ENCODE measurements at regions not wholly inside any gene's neighbourhood (a gene's known extent, or its start where the extent isn't known, plus 50 kb on each side); places are given as distances from the start of the nearest gene placed in this dataset.
"Not testable (repeated sequence)": the region's sequence is repeated elsewhere in the genome, so short reads cannot be mapped to it uniquely, and the experiment has no call there.

DNA sequence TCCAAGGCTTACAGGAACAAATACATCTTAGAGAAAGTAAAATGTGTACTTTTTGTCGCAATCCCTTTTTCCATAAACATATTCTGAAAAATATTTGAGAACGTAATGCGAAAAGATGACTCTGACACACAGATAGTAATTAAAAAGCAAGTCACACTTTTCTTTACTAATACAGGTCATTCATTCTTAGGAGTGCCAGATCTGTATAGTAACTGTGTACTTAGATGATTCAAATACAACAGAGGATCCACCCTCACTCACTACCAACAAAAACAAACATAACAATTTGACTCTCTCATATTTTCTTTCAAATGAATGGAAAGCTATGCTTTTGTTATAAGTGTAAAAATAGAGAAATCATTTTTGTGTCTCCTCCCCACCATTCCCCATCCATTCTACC lies 795.4 kb downstream of the SLC6A15 start:
- DNase-seq = no peak

DNA sequence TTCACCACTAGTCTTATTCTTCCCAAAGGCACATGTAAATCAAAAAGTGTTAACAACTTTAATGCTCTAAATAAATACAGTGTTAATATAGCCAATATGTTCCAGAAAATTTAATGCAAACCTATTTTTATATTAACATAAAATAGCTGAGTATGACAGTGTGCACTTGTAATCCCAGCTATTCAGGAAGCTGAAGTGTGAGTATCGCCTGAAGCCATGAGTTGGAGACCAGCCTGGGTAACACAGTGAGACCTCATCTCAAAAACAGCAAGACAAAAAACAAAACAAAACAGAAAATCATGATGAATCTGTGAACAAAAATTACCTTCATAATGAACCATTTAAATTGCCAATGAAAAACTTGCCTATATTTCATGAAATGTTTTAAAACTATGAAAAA lies 798.9 kb downstream of the SLC6A15 start:
- DNase-seq = no peak

DNA sequence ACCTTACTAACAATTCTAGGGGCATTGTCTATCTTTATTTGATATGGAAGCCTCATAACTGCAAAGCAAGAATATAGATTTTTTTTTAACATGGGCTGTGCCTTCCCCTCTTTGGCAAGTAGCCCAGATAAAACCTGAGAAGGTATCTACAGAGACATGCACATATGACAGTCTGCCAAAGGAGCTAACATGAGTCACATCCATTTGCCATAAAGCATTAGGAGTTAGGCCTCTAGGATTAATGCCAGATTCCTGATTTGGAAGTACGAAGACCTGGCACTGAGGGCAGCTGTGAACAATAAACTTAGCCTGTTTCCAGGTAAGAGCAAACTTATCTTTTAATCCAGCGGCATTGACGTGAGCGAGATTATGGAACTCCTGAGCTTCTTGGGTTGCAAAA lies 808.7 kb downstream of the SLC6A15 start:
- DNase-seq = not testable (repeated sequence)

DNA sequence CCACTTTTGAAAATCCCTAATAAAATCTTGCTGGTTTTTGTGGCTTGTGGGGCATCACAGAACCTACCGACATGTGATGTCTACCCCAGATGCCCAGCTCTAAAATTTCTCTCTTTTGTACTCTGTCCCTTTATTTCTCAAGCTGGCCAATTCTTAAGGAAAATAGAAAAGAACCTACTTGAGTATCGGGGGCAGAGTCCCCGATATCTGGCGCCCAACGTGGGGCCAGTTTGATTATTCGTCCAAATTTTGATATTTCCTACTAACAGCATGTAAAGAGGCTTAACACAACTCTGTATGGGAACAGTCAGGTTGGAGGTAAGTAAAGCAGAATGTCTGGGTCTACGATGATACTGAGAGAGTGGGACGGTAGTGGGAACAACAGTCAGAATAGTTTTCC lies 810.6 kb downstream of the SLC6A15 start:
- DNase-seq = not testable (repeated sequence)

DNA sequence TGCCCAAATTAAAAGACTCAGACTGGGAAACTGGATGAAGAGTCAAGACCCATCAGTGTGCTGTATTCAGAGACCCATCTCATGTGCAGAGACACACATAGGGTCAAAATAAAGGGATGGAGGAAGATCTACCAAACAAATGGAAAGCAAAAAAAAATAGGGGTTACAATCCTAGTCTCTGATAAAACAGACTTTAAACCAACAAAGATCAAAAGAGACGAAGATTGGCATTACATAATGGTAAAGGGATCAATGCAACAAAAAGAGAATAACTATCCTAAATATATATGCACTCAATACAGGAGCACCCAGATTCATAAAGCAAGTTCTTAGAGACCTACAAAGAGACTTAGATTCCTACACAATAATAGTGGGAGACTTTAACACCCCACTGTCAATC lies 813.0 kb downstream of the SLC6A15 start:
- DNase-seq = not testable (repeated sequence)

DNA sequence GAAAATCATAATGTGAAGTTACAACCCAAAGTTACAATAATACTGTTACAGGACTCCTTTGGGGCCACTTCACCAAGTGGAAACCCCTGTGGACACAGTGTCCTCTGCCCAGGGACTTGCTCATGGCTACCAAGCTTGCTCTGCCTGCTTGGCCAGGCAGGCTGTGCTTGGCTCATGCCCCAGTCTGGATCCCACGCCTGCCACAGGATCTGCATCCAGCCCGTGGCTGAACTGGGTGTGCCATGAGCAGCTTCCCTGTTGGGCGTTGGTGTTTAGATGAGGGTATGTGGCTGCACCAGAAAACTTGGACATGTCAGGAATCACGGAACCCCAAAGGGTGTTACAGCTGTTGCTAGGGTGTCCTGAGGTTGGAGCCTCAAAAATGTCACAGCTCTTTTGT lies 820.9 kb downstream of the SLC6A15 start:
- no peak for DNase-seq

DNA sequence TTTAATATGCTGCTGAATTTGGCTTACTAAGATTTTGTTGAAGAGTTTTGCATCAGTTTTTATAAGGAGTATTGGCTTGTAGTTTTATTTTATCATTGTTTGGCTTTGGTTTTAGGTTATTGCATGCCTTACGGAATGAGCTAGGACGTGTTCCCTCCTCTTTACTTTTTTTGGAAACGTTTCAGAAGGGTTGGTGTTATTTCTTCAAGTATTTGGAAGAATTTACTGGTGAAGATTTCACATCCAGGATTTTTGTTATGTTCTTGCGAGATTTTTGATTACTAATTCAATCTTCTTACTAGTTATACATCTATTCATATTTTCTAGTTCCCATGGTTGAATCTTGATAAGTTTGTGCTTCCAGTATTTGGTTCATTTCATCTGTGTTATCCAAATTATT lies 823.2 kb downstream of the SLC6A15 start:
- no peak for DNase-seq

DNA sequence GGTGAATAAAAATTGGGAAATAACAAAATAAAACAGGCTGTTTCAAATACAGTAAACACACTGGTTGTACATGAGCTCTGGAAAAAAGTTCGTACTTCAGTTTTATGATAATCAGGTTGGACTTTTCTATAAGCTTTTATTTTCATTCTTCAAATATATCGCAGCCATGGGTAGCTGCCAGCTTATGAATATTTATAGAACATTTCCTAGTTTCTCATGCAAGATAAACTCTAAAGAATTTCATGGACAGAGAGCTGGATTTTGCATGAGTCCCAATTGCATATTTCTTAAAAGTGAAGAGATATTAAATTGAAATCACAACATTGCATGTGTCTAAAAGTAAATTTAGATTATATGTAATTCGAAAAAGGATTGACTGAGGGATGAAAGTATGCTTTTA lies 827.6 kb downstream of the SLC6A15 start:
- no peak for DNase-seq

DNA sequence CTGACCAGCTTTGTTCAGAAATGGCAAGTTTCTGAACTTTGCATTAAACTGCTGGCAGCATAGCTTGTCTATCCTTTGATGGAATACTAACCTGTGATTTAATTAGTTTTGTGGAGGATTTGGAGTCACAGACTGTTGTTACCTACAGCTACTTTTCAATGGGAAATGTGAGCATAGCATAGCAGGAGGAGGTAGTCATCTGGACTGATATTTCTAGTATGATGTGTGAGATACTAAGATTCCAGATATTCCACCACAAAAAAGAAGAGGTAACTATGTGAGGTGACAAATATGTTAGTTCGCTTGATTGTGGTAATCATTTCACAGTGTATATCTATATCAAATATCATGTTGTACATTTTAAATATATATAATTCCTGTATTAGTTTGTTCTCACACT lies 833.0 kb downstream of the SLC6A15 start:
- DNase-seq = no peak

DNA sequence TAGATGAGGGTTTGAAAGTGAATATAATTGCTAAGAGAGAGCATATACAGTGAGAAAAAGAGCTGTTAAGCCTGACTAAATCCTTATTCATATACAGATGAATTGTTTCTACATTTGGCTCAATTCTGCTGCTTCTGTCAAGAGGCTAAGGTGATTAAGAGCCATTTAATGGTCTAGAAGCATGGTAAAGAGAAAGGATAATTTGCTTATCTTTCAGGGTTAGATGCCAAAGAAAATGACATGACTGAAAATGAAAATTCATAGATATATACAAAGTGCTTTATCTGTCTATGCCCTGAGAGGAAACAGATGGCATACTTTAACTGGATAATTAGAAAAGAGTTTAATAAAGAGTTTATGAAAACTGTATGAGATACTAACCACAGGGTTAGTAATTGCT lies 834.9 kb downstream of the SLC6A15 start:
- DNase-seq = no peak

DNA sequence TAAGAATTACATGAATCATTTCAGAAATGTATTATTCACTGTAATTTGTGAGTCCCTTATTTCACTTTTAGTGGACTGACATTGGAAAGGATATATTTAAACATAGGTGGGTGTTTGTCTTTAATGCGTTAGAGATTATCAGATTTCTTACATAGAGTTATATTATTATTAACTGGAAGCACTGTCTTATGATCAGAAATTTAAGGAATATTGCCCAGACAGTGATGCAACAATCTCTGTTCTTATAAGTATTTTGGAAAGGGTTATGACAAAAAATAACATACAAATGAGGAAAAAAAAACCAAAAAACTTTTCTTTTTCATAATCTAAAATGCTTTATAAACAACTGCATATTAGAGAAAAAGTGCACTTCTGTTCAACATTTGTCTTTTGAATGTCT lies 836.6 kb downstream of the SLC6A15 start:
- DNase-seq = no peak

DNA sequence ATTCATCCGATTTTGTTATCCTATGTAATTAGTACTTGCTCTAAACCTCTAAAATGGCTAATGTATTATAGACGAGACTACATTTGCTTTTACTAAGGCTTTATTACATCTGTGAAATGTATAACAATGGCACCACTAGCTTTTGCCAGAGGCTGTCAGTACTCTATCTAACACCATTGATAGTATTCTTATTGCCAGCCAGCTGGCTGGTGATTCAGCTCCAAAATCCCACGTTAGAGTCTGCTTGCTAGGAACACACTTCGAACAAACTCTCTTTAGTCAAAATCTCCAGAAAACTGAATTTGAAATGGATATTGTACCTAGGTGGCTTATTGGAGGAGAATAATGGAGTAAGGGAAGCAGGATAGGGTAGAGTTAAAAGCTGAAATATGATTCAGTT lies 839.2 kb downstream of the SLC6A15 start:
- DNase-seq = no peak

DNA sequence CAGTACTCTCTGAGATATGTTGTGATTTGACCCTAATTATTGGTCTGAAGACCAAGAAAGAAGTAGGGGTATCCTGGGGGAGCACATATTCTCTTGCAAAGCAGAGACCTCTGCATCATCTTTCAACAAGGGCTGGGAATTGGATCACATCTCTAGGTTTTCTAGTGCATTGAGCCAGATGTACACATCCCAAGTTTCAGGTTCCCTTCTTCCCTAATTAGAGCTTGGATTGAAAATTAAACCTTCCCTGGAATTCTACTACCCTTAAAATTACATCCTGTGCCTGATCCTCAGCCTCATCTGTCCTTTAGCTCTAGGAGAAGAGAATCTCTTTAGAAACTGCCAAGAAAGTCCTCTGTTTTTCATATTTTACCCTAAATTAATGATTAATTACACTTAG lies 839.6 kb downstream of the SLC6A15 start:
- no peak for DNase-seq

DNA sequence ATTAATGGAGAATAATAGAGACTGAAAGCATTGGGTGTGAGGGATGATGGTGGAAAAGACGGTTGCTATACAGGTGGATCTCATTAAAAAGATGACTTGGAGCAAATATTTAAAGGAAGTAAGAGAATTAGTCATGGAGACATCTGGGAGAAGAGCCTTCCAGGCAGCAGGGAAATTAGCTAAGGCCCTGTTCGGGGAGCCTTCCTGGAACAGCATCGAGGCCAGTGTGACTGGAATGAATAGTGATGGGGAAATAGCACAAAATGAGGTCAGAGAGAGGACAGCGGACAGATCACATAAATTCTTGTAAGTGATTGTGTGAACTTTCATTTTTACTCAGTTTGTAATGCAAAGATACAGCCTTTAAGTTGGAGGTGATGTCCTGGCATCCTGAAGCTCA lies 842.3 kb downstream of the SLC6A15 start:
- DNase-seq = no peak

DNA sequence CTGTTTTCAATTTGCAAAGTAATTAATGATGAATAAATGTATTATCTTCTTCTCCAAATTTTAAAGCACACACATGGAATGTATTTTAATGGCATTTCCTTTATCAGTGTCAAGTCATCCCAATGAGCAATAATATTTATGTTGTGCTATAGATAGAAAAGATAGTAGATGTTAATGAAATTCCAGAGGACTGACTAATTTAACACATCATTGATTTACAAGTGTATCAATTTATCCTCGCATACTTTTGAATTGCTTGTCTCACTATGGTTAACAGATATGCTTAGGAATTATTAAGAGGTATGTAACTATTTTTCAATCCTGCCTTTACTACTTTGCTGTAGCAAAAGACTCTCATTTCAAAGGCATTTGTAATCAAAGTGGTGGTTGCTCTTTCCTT lies 842.9 kb downstream of the SLC6A15 start:
- no peak for DNase-seq

DNA sequence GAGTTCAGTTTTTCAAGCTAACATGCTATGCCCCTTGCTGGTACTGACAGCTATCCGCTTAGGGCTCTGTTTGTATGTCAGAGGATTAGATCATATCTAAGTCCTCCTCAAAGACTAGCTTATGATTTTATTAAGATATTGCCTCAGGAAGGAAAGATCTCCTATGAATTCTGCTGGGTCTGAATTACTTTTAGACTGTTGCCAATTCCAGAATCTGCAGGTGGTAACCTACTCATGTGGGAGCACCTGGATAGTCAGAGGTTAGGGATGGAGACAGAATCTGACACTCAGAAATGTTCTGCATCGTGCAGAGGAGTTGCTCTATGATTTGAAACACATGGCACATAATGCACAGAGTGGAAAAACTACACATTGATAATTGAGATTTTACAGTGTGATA lies 843.4 kb downstream of the SLC6A15 start:
- DNase-seq = no peak

DNA sequence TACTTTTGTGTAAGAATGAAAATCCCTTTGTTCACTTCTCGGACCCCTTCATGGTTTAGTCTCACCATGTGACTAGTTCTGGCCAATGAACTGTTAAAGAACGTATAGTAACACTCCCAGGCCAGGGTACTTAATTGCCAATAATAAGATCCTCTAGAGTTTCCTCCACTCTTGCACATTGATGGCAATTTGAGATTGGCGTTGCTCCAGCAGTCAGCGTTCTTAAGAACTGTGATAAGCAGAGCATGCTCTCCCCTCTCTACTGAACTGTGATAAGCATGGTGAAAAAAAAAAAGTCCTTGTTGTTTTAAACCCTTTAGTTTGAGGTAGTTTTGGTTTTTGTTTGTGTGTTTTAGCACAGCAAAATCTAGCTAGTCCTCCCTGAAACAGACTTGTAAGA lies 854.5 kb downstream of the SLC6A15 start:
- no peak for DNase-seq

DNA sequence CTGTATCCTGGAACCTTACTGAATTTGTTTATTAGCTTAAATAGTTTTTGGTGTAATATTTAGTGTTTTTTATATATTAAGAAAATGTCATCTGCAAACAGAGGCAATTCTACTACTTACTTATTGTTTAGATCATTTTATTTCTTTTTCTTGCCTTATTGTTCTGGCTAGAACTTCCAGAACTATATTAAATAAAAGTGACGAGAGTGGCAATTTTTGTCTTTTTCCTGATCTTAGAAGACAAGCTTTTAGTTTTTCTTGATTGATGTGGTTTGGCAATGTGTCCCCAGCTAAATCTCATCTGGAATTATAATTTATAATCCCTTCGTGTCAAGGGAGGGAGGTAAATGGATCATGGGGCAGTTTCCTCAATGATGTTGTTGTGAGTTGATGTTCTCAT lies 857.8 kb downstream of the SLC6A15 start:
- no peak for DNase-seq

DNA sequence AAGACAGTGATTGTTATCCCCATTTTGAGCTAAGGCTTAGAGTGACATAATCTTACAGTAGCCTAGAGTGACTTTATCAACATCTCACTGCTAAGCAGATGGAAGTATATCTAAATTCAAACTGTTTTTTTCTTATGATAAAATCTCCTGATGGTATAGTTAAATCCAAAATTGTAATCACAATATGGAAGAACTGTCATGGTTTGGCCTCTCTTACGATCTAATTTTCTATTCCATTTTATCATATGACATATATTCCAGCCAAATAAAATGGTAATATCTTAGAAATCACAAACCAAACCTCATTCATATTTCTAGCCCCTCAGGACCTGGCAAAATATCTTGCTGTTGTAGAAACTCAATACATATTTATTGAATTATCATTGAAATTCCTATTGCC lies 864.7 kb downstream of the SLC6A15 start:
- DNase-seq = no peak

DNA sequence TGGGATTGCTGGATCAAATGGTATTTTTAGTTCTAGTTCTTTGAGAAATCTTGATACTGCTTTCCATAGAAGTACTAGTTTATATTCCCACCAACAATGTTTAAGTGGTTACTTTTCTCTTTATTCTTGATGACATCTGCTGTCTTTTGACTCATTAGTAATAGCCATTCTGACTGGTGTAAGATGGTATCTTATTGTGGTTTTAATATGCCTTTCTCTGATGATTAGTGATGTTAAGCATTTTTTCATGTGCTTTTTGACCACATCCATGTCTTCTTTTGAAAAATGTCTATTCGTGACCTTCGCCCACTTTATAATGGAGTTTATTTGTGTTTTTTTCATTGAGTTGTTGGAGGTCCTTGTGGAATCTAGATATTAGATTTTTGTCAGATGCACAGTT lies 865.7 kb downstream of the SLC6A15 start:
- no peak for DNase-seq

DNA sequence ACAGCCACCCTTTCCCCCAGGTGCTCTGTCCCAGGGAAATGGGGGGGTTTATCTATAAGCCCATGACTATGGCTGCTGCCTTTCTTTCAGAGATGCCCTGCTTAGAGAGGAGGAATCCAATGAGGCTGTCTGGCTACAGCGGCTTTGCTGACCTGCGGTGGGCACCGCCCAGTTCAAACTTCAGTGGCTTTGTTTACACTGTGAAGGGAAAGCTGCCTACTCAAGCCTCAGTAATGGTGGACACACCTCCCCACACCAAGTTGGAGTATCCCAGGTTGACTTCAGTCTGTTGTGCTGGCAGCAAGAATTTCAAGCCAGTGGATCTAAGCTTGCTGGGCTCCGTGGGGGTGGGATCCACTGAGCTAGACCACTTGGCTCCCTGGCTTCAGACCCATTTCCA lies 869.2 kb downstream of the SLC6A15 start:
- no peak for DNase-seq

DNA sequence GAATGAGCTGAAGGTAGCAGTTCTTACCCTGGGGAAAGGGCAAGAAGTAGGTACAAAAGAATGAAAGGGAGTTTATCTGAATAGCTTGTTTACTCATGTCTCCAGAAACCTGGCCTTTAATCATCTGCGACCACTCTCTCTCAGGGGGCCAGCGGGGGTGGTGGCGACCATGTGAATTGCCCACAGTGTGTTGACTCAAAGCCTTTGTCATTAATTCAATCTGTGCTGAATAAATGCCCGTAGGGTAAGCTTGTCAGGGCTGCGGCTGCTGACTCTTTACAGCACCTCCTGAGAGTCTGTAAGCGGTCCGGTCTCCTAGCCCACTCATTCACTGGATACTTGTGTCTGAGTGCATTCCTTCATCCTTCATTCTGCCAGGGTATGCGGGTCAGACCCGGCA lies 874.4 kb downstream of the SLC6A15 start:
- DNase-seq = no peak

DNA sequence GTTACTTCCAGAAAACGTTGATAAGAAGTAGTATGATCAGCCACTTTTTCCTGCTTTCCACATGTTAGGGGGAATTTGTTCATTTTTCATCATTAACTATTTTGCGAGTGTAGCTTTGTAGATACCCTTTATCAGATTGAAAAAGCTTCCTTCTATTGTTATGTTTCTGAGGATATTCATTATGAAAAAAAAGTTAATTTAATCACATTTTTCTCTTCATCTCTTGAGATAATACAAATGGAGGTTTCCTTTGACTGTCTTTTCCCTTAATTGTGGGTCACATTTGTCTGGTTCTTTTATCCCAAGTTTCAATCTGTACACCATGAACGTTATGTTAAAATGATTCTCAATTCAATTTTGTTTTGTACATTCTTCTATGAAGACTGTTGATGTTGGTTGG lies 875.7 kb downstream of the SLC6A15 start:
- no peak for DNase-seq

DNA sequence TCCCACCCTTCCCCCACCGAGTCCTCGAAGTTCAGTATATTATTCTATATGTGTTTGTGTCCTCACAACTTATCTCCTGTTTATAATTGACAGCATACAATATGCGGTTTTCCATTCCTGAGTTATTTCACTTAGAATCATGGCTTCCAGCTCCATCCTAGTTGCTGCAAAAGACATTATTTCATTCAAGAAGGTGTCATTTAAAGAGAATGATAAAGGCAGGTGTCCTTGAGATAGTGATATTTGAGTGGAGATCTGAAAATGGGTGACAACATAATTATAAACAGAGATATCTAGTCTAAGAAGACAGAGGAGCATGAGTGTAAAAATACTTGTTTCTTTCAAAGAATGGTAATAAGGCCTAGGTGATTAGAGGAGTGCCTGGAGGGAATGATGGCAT lies 876.8 kb downstream of the SLC6A15 start:
- DNase-seq = no peak

DNA sequence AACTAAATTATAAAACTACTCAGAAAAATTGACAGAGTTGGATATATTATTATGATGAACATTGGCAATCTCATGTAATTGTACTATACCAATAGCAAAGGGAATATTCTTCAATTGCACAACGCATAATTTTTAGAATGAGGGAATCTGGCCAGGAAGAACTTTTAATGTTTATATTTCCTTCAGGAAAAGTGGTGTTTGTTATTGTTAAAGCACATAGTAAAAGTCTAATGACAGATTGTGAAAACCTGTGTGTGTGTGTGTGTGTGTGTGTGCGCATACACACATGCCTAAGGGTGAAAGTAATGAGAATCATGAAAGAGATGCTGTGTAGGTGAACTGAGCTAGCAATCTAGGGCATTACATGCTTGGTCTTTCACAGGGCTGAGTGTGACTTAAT lies 877.7 kb downstream of the SLC6A15 start:
- DNase-seq = no peak

DNA sequence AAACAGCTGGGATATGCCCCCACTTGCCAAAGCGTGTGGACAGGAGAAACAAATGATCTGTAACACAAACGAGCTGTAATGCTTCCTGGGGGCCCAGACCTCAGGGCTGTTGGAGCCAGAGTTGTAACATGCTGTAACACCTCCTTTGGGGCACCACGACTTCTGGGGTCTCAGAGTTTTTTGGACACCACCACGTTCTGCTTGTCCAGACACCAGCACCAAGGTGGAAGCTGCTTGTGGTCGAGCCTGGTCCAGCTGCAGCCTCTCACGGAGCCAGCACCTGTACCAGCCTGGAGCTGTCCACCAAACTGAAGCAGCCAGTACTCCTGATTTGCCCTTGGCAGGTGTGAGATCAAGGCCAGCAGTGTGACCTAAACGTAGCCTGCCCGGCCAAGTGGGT lies 879.4 kb downstream of the SLC6A15 start:
- no peak for DNase-seq

Data from kidney glomerular epithelial cell (primary cell).